ENCODE measurements at regions not wholly inside any gene's neighbourhood (a gene's known extent, or its start where the extent isn't known, plus 50 kb on each side); places are given as distances from the start of the nearest gene placed in this dataset.

- TF ChIP-seq, protein P1, sequence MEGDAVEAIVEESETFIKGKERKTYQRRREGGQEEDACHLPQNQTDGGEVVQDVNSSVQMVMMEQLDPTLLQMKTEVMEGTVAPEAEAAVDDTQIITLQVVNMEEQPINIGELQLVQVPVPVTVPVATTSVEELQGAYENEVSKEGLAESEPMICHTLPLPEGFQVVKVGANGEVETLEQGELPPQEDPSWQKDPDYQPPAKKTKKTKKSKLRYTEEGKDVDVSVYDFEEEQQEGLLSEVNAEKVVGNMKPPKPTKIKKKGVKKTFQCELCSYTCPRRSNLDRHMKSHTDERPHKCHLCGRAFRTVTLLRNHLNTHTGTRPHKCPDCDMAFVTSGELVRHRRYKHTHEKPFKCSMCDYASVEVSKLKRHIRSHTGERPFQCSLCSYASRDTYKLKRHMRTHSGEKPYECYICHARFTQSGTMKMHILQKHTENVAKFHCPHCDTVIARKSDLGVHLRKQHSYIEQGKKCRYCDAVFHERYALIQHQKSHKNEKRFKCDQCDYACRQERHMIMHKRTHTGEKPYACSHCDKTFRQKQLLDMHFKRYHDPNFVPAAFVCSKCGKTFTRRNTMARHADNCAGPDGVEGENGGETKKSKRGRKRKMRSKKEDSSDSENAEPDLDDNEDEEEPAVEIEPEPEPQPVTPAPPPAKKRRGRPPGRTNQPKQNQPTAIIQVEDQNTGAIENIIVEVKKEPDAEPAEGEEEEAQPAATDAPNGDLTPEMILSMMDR (IDR thresholded peaks at IDR 0.05) = no peak
- TF ChIP-seq POLR2AphosphoS5 (IDR thresholded peaks at IDR 0.05; ENCODE audit: low read depth, low read length) (no peak), TCF7L2 (IDR thresholded peaks at IDR 0.05; ENCODE audit: low read depth, low read length) (no peak), SIN3A (IDR thresholded peaks at IDR 0.05; ENCODE audit: borderline replicate concordance, insufficient read depth, low read depth, low read length) (no peak)
Measured at GRCh38 chr16:85181739-85182129, 69.5 kb upstream of the CIBAR2 start.
